ENCODE measurements at regions not wholly inside any gene's neighbourhood (a gene's known extent, or its start where the extent isn't known, plus 50 kb on each side); places are given as distances from the start of the nearest gene placed in this dataset.

- TF ChIP-seq CTCF (tag by site-specific recombination; IDR thresholded peaks at IDR 0.05) (no peak), ATF2 (tag by site-specific recombination; IDR thresholded peaks at IDR 0.05; ENCODE audit: low read depth) (no peak), ZNF335 (tag by site-specific recombination; conservative IDR thresholded peaks at IDR 0.05) (no peak), ZNF776 (tag by site-specific recombination; IDR thresholded peaks at IDR 0.05; ENCODE audit: borderline replicate concordance) (no peak), PRDM4 (tag by site-specific recombination; IDR thresholded peaks at IDR 0.05) (no peak), ZNF785 (tag by site-specific recombination; IDR thresholded peaks at IDR 0.05) (no peak), YY1 (tag by site-specific recombination; IDR thresholded peaks at IDR 0.05) (no peak), ZNF274 (IDR thresholded peaks at IDR 0.05; ENCODE audit: low read length) (no peak), ZNF274 (tag by site-specific recombination; IDR thresholded peaks at IDR 0.05; ENCODE audit: borderline replicate concordance) (no peak), ZNF610 (tag by site-specific recombination; IDR thresholded peaks at IDR 0.05; ENCODE audit: borderline replicate concordance) (no peak), ZBTB17 (tag by site-specific recombination; IDR thresholded peaks at IDR 0.05) (no peak), ZNF350 (tag by site-specific recombination; IDR thresholded peaks at IDR 0.05) (no peak), ZNF555 (tag by site-specific recombination; conservative IDR thresholded peaks at IDR 0.05) (no peak), ZNF777 (tag by site-specific recombination; IDR thresholded peaks at IDR 0.05; ENCODE audit: borderline replicate concordance) (no peak)
These were observed 266.9 kb downstream of the RASSF9 start for GRCh38 chr12:85569261-85569660.

Data from HEK293 (cell line).